Stomach (tissue), 8 donors: ENCODE measurements at regions not wholly inside any gene's neighbourhood (a gene's known extent, or its start where the extent isn't known, plus 50 kb on each side); places are given as distances from the start of the nearest gene placed in this dataset.
A peak's percentile ranks its signal among the peaks of the same experiment; 100 is the strongest.

Experiments
- DNase-seq, 2 donors: peaks; one replicate each; pipeline versions ENCODE4 v3.0.0 to v3.0.0-alpha.2; 2013 to 2019
- H3K27ac ChIP-seq, 5 donors: fragments of 200-600 bp in 4 of 5; sonication (generic) in 4 of 5; one replicate each; pipeline ENCODE4 v1.5.1; 2013 to 2019; ENCODE audit warnings: mild to moderate bottlenecking in 1 of 5, moderate library complexity in 1 of 5
- H3K27me3 ChIP-seq, 3 donors: fragments of 200-600 bp; sonication (generic); one replicate each; pipeline ENCODE4 v1.5.1; 2017 to 2019; ENCODE audit warnings: mixed run types in 1 of 3
- H3K36me3 ChIP-seq, 4 donors: fragments of 200-600 bp; sonication (generic); 1 replicate in 3 of 4; 2 replicates in 1 of 4; pipeline ENCODE4 v1.5.1; 2016 to 2019
- H3K4me1 ChIP-seq, 4 donors: fragments of 200-600 bp; sonication (generic); one replicate each; pipeline ENCODE4 v1.5.1; 2016 to 2019
- H3K4me3 ChIP-seq, 4 donors: fragments of 200-600 bp; sonication (generic) in 3 of 4; one replicate each; pipeline ENCODE4 v1.5.1; 2016 to 2019; ENCODE audit warnings: mild to moderate bottlenecking in 1 of 4
- H3K9me3 ChIP-seq, 4 donors: fragments of 200-600 bp; sonication (generic); one replicate each; pipeline ENCODE4 v1.5.1; 2016 to 2019
- EP300 ChIP-seq: sonication (generic); formaldehyde crosslinking; IDR thresholded peaks from one replicate; pipeline ENCODE4 v1.6.1; 2017; ENCODE audit warnings: antibody characterized with exemption
- POLR2A ChIP-seq, 4 donors: fragments of 450-650 bp; IDR thresholded peaks; one replicate each; pipeline ENCODE4 v1.6.1; 2016; ENCODE audit warnings: antibody characterized with exemption in 4 of 4, control low read depth in 2 of 4, mild to moderate bottlenecking in 1 of 4, moderate library complexity in 1 of 4
- POLR2AphosphoS5 ChIP-seq, 3 donors: sonication (generic); formaldehyde crosslinking; IDR thresholded peaks; one replicate each; pipeline ENCODE4 v1.6.1; 2016; ENCODE audit warnings: antibody characterized with exemption in 3 of 3
- WGBS, 5 donors: extraction: QIAGEN DNeasy Blood & Tissue Kit in 3 of 5; methylation state at CpG; one replicate each; pipeline versions ENCODE4 v1.1.5 to v1.1.7; 2013 to 2018; 5-methylcytosine and 5-hydroxymethylcytosine counted together
- intact Hi-C: fragments of 100-400 bp; cut with DNase I; formaldehyde crosslinking; loops from one replicate; pipeline ENCODE4 v1.15.1; 2023; ENCODE audit warnings: low total_unique reads
- TF ChIP-seq, protein P1 (sequence below), 7 experiments: fragments of 450-650 bp in 4 of 7; fragments of 200-600 bp in 3 of 7; sonication (generic) in 3 of 7; IDR thresholded peaks; one replicate each; pipeline ENCODE4 v1.5.1; 2016 to 2019; ENCODE audit warnings: antibody characterized with exemption in 7 of 7, control low read depth in 2 of 7, mild to moderate bottlenecking in 1 of 7
- donor health status: healthy with polysubstance abuse.
- donor health status: Bipolar disorder and iron deficiency.
- donor health status: healthy.

DNA sequence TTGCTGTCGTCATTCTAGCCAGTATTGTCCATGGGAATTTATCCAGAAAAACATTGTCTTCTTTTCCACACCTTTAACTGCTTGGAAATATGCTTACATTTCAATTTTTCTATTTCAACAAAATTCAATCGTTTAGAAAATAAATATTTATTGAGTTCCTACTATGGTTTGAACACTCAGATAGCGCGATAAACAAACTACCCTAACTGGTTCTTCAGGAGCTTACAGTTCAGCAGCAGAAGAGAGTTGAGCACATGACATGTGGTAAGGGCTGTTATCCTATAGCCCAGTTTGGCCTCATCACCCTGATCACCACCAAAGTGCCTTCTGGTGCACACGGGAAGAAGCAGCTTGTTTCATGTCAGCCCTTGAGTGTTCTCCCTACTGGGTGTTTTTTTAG is 375.2 kb upstream of the SMIM21 start:
- TF ChIP-seq POLR2A (IDR thresholded peaks at IDR 0.05) (no peak), POLR2AphosphoS5 (IDR thresholded peaks at IDR 0.05) (no peak), EP300 (no peak)
- TF ChIP-seq, protein P1, sequence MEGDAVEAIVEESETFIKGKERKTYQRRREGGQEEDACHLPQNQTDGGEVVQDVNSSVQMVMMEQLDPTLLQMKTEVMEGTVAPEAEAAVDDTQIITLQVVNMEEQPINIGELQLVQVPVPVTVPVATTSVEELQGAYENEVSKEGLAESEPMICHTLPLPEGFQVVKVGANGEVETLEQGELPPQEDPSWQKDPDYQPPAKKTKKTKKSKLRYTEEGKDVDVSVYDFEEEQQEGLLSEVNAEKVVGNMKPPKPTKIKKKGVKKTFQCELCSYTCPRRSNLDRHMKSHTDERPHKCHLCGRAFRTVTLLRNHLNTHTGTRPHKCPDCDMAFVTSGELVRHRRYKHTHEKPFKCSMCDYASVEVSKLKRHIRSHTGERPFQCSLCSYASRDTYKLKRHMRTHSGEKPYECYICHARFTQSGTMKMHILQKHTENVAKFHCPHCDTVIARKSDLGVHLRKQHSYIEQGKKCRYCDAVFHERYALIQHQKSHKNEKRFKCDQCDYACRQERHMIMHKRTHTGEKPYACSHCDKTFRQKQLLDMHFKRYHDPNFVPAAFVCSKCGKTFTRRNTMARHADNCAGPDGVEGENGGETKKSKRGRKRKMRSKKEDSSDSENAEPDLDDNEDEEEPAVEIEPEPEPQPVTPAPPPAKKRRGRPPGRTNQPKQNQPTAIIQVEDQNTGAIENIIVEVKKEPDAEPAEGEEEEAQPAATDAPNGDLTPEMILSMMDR (IDR thresholded peaks at IDR 0.05), result no peak
- intact Hi-C loops, result no loop called here
- H3K9me3 ChIP-seq, result no peaks in the 10 kb centered on the region
- 52 to 69% (median 59%) methylated on average over 5 of the region's 5 CpGs for WGBS, 5 donors
- H3K27me3 ChIP-seq, result no peaks in the 10 kb centered on the region
- H3K36me3 ChIP-seq, result no peaks in the 10 kb centered on the region
- H3K4me1 ChIP-seq, result no peaks in the 10 kb centered on the region
- no peak overlapping the region for H3K27ac ChIP-seq
- no peak overlapping the region for H3K4me3 ChIP-seq
- no peak for DNase-seq

DNA sequence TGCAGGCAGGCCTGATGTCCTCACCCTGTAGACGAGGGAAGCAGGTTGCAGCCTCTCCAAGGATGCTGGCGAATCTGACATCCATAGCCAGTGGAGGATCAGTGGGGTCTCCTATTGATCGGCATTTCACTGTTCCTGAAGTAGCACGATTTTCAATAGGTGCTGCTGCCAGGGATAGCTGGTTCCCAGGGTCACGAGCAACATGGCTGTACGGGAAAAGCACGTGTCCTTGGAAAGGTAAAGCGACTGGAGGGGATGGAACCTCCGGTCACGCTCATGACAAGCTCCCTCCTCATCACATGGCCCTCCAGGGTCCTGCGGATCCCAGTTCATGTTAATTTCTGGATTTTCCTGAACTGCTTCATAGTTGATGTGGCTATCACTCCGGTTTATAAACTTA is 373.7 kb upstream of the SMIM21 start:
- no peak overlapping the region for H3K27ac ChIP-seq
- TF ChIP-seq EP300 (no peak), POLR2A (IDR thresholded peaks at IDR 0.05) (no peak), POLR2AphosphoS5 (IDR thresholded peaks at IDR 0.05) (no peak)
- TF ChIP-seq, protein P1 (IDR thresholded peaks at IDR 0.05), result no peak
- 87 to 94% (median 91%) methylated on average over 12 of the region's 12 CpGs for WGBS, 5 donors
- DNase-seq, result no peak
- intact Hi-C loops, result no loop called here
- no peaks in the 10 kb centered on the region for H3K4me1 ChIP-seq
- no peak overlapping the region for H3K4me3 ChIP-seq
- H3K9me3 ChIP-seq, result no peaks in the 10 kb centered on the region
- H3K36me3 ChIP-seq, result no peaks in the 10 kb centered on the region
- no peaks in the 10 kb centered on the region for H3K27me3 ChIP-seq

DNA sequence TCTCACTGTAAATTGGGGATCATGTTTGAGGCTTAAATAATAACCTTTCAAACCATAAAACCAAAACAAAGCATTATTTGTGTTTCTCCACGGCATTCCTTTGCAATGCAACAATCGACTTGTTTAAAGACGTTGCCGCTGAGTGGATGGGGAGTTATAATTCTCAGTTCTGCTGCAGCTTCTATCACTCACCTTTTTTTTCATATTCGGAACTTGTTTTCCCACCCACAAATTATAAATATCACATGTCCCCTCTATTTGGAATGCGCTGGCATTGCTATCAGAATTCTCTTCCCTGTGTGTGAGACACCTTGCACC is 372.8 kb upstream of the SMIM21 start:
- no peak for TF ChIP-seq POLR2AphosphoS5 (IDR thresholded peaks at IDR 0.05)
- no peaks in the 10 kb centered on the region for H3K27me3 ChIP-seq
- H3K36me3 ChIP-seq, result no peaks in the 10 kb centered on the region
- H3K27ac ChIP-seq, result no peak overlapping the region
- no peaks in the 10 kb centered on the region for H3K9me3 ChIP-seq
- no peak overlapping the region for H3K4me3 ChIP-seq
- 78 to 89% (median 85%) methylated on average over 6 of the region's 6 CpGs for WGBS, 5 donors
- intact Hi-C loops, result no loop called here
- no peaks in the 10 kb centered on the region for H3K4me1 ChIP-seq
- no peak for DNase-seq

DNA sequence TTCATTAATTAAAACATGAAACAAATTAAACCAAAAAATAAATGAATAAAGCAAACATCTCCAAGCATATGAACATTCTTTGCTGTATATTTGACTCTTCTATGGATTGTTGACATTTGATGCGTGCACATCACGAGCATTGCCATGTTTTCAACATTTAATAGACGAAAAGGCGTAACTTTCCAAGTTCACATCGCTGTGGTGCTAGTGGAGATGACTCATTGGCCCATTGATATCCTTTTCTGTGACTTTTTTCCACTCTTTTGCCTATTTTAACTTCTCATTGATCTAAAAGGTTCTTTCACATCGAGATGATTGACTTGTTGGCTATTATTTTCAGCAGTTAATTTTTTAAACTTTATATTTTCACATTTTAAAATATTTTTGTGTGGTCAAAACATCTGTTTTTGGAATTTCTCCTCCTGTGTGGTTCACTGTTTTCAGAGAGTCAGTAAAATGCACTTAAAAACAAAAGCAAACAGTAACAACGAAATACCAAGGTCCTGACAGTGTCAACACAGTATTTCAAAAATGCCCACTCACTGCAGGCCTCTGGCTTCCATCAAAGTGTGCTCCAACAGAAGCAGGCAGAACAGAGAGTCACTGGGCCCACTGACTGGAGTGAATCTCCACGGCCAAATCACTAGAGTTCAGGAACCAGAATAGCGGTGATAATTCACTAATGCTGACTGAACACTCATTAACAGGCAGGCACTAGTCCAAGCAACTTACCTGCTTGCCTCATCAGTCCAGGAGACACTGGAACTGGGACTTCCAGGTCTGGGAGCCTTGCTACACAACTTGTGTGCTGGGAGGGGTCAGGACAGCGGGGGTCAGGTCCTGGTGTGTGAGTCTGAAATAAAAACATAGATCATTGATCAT is 372.2 kb upstream of the SMIM21 start:
- Histone ChIP-seq H3K4me3 (no peak overlapping the region), H3K9me3 (no peaks in the 10 kb centered on the region), H3K4me1 (no peaks in the 10 kb centered on the region), H3K27me3 (no peaks in the 10 kb centered on the region), H3K27ac (no peak overlapping the region), H3K36me3 (no peaks in the 10 kb centered on the region)
- DNase-seq, result no peak
- intact Hi-C loops, result no loop called here
- TF ChIP-seq POLR2A (IDR thresholded peaks at IDR 0.05) (no peak), POLR2AphosphoS5 (IDR thresholded peaks at IDR 0.05) (peak in 1 of 3 donors; percentile 40), EP300 (no peak)
- TF ChIP-seq, protein P1 (IDR thresholded peaks at IDR 0.05), result no peak
- WGBS, 5 donors, result 59 to 73% (median 64%) methylated on average over 10 of the region's 10 CpGs

DNA sequence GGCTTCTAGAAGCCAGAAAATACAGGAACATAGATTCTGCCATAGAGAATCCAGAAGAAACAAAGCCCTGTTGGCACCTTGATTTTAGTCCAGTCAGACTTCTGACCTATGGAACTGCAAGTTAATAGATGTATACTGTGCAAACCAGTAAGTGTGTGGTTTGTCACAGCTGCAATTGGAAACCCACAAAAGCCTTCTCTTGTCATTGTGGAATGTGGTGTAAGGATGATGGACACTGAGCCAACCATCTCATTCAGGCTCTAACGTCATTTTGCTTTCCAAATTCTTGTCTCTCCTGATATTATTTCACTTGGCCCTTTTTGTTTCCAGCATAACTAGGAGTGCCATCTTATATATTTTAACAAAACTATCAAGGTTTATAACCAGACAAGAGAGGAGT is 369.5 kb upstream of the SMIM21 start:
- WGBS, 5 donors, result 71 to 83% (median 74%) methylated on average over 1 of the region's 1 CpG

More for the DNA sequence above, 369.5 kb upstream of the SMIM21 start:
- DNase-seq, result no peak
- Histone ChIP-seq H3K4me3 (no peak overlapping the region), H3K36me3 (no peaks in the 10 kb centered on the region), H3K27ac (no peak overlapping the region), H3K9me3 (peaks cover 0 to 4% (median 2%) of the 10 kb centered on the region in 4 donors), H3K27me3 (no peaks in the 10 kb centered on the region), H3K4me1 (no peaks in the 10 kb centered on the region)
- intact Hi-C loops, result no loop called here
- TF ChIP-seq, protein P1 (IDR thresholded peaks at IDR 0.05), result no peak
- no peak for TF ChIP-seq POLR2AphosphoS5 (IDR thresholded peaks at IDR 0.05)
- no peak for TF ChIP-seq EP300
- TF ChIP-seq POLR2A (IDR thresholded peaks at IDR 0.05), result no peak
